Natural killer cell (primary cell): ENCODE measurements at regions not wholly inside any gene's neighbourhood (a gene's known extent, or its start where the extent isn't known, plus 50 kb on each side); places are given as distances from the start of the nearest gene placed in this dataset.

Source experiments
- ATAC-seq, 3 donors: fragments of 150-1000 bp in 2 of 3; fragments of 200-7000 bp in 1 of 3; cut with Tn5 transposase; 1 replicate in 1 of 3; 2 replicates in 2 of 3; pipeline ENCODE4 v1.10.0; 2021; ENCODE audit warnings: mild to moderate bottlenecking in 2 of 3, moderate library complexity in 2 of 3
- DNase-seq, 2 donors: peaks; one replicate each; pipeline versions ENCODE4 v3.0.0 to v3.0.0-alpha.2; 2013 to 2021; ENCODE audit warnings: mixed read lengths in 1 of 2
- H3K27ac ChIP-seq: one replicate; pipeline ENCODE4 v1.5.1; 2013; ENCODE audit warnings: mild to moderate bottlenecking, low read length
- H3K27me3 ChIP-seq: one replicate; pipeline ENCODE4 v1.6.1; 2013; ENCODE audit warnings: low read length; ENCODE audit not compliant: control insufficient read depth, insufficient read depth
- H3K36me3 ChIP-seq: one replicate; pipeline ENCODE4 v1.6.1; 2013; ENCODE audit warnings: low read length; ENCODE audit not compliant: control insufficient read depth, insufficient read depth
- H3K4me1 ChIP-seq: one replicate; pipeline ENCODE4 v1.6.1; 2013; ENCODE audit warnings: low read length; ENCODE audit not compliant: control insufficient read depth, insufficient read depth
- H3K4me3 ChIP-seq: one replicate; pipeline ENCODE4 v1.5.1; 2013; ENCODE audit warnings: low read length
- H3K9me3 ChIP-seq: one replicate; pipeline ENCODE4 v1.6.1; 2013; ENCODE audit warnings: low read length; ENCODE audit not compliant: control insufficient read depth, insufficient read depth
- H3K27ac Mint-ChIP-seq, 2 donors: one replicate each; pipeline ENCODE4 v1.8.0; 2022; ENCODE audit warnings: mild to moderate bottlenecking in 2 of 2, mixed read lengths in 2 of 2, moderate library complexity in 1 of 2
- H3K27me3 Mint-ChIP-seq, 2 donors: one replicate each; pipeline ENCODE4 v1.8.0; 2022; ENCODE audit warnings: low read depth in 2 of 2, mixed read lengths in 2 of 2
- H3K36me3 Mint-ChIP-seq: one replicate; pipeline ENCODE4 v1.8.0; 2022; ENCODE audit warnings: mixed read lengths
- H3K4me1 Mint-ChIP-seq, 2 donors: one replicate each; pipeline ENCODE4 v1.8.0; 2022; ENCODE audit warnings: mixed read lengths in 2 of 2
- H3K4me3 Mint-ChIP-seq: one replicate; pipeline ENCODE4 v1.8.0; 2022; ENCODE audit warnings: mild to moderate bottlenecking, moderate library complexity, mixed read lengths
- H3K9me3 Mint-ChIP-seq, 2 donors: one replicate each; pipeline ENCODE4 v1.8.0; 2022; ENCODE audit warnings: mixed read lengths in 2 of 2
- CTCF ChIP-seq: fragments of 200-600 bp; IDR thresholded peaks from one replicate; pipeline ENCODE4 v1.8.0; 2022; ENCODE audit warnings: antibody characterized with exemption
- WGBS: methylation state at CpG from one replicate; pipeline ENCODE4 v1.1.7; 2013; ENCODE audit warnings: missing lambda C conversion rate; ENCODE audit not compliant: insufficient coverage; 5-methylcytosine and 5-hydroxymethylcytosine counted together
- intact Hi-C: fragments of 100-400 bp; cut with micrococcal nuclease; formaldehyde crosslinking; loops from one replicate; pipeline ENCODE4 v1.14.2; 2022

- Mint-ChIP-seq H3K9me3 (no peaks in the 10 kb centered on the region), H3K27me3 (peaks cover 7 to 34% of the 10 kb centered on the region in 2 donors), H3K4me1 (no peaks in the 10 kb centered on the region), H3K36me3 (peaks cover 6% of the 10 kb centered on the region), H3K27ac (no peak overlapping the region), H3K4me3 (no peak overlapping the region)
- Histone ChIP-seq H3K9me3 (no peaks in the 10 kb centered on the region), H3K27me3 (no peaks in the 10 kb centered on the region), H3K4me1 (no peaks in the 10 kb centered on the region), H3K4me3 (no peak overlapping the region), H3K36me3 (no peaks in the 10 kb centered on the region), H3K27ac (no peak overlapping the region)
- TF ChIP-seq CTCF, result no peak
- no peak for ATAC-seq
- WGBS, result 78% methylated on average over 1 of the region's 3 CpGs
- DNase-seq, result no peak
- intact Hi-C loops, result no loop called here
Observed at GRCh38 chr15:39478996-39479395, 101.9 kb upstream of the THBS1 start.

- no peaks in the 10 kb centered on the region for H3K9me3 ChIP-seq
- H3K27ac ChIP-seq, result no peak overlapping the region
- Mint-ChIP-seq H3K27ac (no peak overlapping the region), H3K9me3 (no peaks in the 10 kb centered on the region), H3K4me1 (no peaks in the 10 kb centered on the region), H3K36me3 (peaks cover 6% of the 10 kb centered on the region), H3K27me3 (peaks cover 7 to 43% of the 10 kb centered on the region in 2 donors), H3K4me3 (no peak overlapping the region)
- ATAC-seq (no peak), DNase-seq (no peak)
- H3K36me3 ChIP-seq, result no peaks in the 10 kb centered on the region
- TF ChIP-seq CTCF, result no peak
- intact Hi-C loops, result no loop called here
- WGBS, result 88% methylated on average over 2 of the region's 2 CpGs
- no peaks in the 10 kb centered on the region for H3K27me3 ChIP-seq
- H3K4me1 ChIP-seq, result no peaks in the 10 kb centered on the region
- no peak overlapping the region for H3K4me3 ChIP-seq
Observed at GRCh38 chr15:39479911-39480310, 101.0 kb upstream of the THBS1 start.

GRCh38 chr15:39482459-39482858, 98.4 kb upstream of the THBS1 start:
- intact Hi-C loops, result no loop called here
- H3K36me3 Mint-ChIP-seq, result peaks cover 6% of the 10 kb centered on the region
- no peak overlapping the region for H3K4me3 ChIP-seq
- no peaks in the 10 kb centered on the region for H3K4me1 Mint-ChIP-seq
- ATAC-seq, result no peak
- no peak for DNase-seq
- H3K4me1 ChIP-seq, result no peaks in the 10 kb centered on the region
- no CpG with 5 or more reads among the region's 3 CpGs for WGBS
- H3K36me3 ChIP-seq, result no peaks in the 10 kb centered on the region
- H3K27me3 ChIP-seq, result no peaks in the 10 kb centered on the region
- H3K9me3 Mint-ChIP-seq, result no peaks in the 10 kb centered on the region
- H3K4me3 Mint-ChIP-seq, result no peak overlapping the region
- no peak for TF ChIP-seq CTCF
- H3K27ac ChIP-seq, result no peak overlapping the region
- H3K27me3 Mint-ChIP-seq, result peaks cover 7 to 39% of the 10 kb centered on the region in 2 donors
- no peak overlapping the region for H3K27ac Mint-ChIP-seq
- no peaks in the 10 kb centered on the region for H3K9me3 ChIP-seq

GRCh38 chr15:39486621-39487457, 94.0 kb upstream of the THBS1 start:
- Histone ChIP-seq H3K4me3 (no peak overlapping the region), H3K27me3 (no peaks in the 10 kb centered on the region), H3K4me1 (no peaks in the 10 kb centered on the region), H3K27ac (no peak overlapping the region), H3K36me3 (no peaks in the 10 kb centered on the region), H3K9me3 (no peaks in the 10 kb centered on the region)
- H3K36me3 Mint-ChIP-seq, result peaks cover 6% of the 10 kb centered on the region
- no peak overlapping the region for H3K27ac Mint-ChIP-seq
- no peak for TF ChIP-seq CTCF
- DNase-seq (no peak), ATAC-seq (no peak)
- H3K27me3 Mint-ChIP-seq, result peaks cover 25 to 43% of the 10 kb centered on the region in 2 donors
- WGBS, result 83% methylated on average over 4 of the region's 4 CpGs
- no peak overlapping the region for H3K4me3 Mint-ChIP-seq
- intact Hi-C loops, result no loop called here
- H3K4me1 Mint-ChIP-seq, result no peaks in the 10 kb centered on the region
- H3K9me3 Mint-ChIP-seq, result no peaks in the 10 kb centered on the region
